HCT116 (cell line): ENCODE measurements at regions not wholly inside any gene's neighbourhood (a gene's known extent, or its start where the extent isn't known, plus 50 kb on each side); places are given as distances from the start of the nearest gene placed in this dataset.

ENCODE experiments used
- ATAC-seq: fragments of 200-7000 bp; cut with Tn5 transposase; 2 replicates; pipeline ENCODE4 v1.9.1; 2020; ENCODE audit warnings: mild to moderate bottlenecking, moderate library complexity
- BruUV-seq: library from RNA; stranded (reverse); fragments of 400-500 nt; replicated peaks from 2 replicates; lab custom pipeline; 2021; lab: Mats Ljungman, UMichigan
- CTCF ChIA-PET: fragments of 300-600 bp; sonication (Branson Sonifier 250); formaldehyde crosslinking; loops from one replicate; lab custom pipeline; 2021; ENCODE audit warnings: antibody characterized with exemption; lab: Charles Lee
- POLR2A ChIA-PET: fragments of 300-600, 350-600 bp; sonication (Branson Sonifier 250); formaldehyde crosslinking; loops from one replicate; lab custom pipeline; 2021; ENCODE audit warnings: antibody characterized with exemption; lab: Charles Lee
- RAD21 ChIA-PET, 2 experiments: fragments of 300-600 bp; sonication (Branson Sonifier 250); formaldehyde crosslinking; loops; one replicate each; lab custom pipeline; 2023; ENCODE audit warnings: low total read pairs in 2 of 2; ENCODE audit not compliant: uncharacterized antibody in 2 of 2, unreplicated experiment in 2 of 2, low non-redundant PET in 1 of 2; lab: Charles Lee
- DNase-seq: peaks from one replicate; pipeline ENCODE4 v3.0.0-alpha.2; 2010; ENCODE audit warnings: low read depth, low spot score
- H2AFZ ChIP-seq: fragments of 200-600 bp; shearing (Covaris generic), sonication (generic); 2 replicates; pipeline ENCODE4 v1.6.1; 2017; ENCODE audit warnings: low read depth, mixed run types, mixed read lengths, antibody characterized with exemption, low read length; ENCODE audit not compliant: poor library complexity, severe bottlenecking
- H3K27ac ChIP-seq: 2 replicates; pipeline ENCODE4 v1.5.1; 2012; ENCODE audit warnings: low read depth, low read length
- H3K27me3 ChIP-seq: fragments of 200-600 bp; sonication (generic); 2 replicates; pipeline ENCODE4 v1.6.1; 2016; ENCODE audit warnings: mixed run types, low read length, mixed read lengths; ENCODE audit not compliant: insufficient read depth
- H3K36me3 ChIP-seq, 2 experiments: fragments of 200-500 bp in 1 of 2; fragments of 200-600 bp in 1 of 2; sonication (Bioruptor generic) in 1 of 2; sonication (generic) in 1 of 2; 2 replicates each; pipeline versions ENCODE4 v1.5.1 to v1.6.1; 2014 to 2016; ENCODE audit warnings: low read length in 2 of 2, inconsistent platforms in 1 of 2, mixed read lengths in 1 of 2, mixed run types in 1 of 2; ENCODE audit not compliant: insufficient read depth in 2 of 2, control insufficient read depth in 1 of 2
- H3K4me1 ChIP-seq, 2 experiments: fragments of 200-600 bp in 1 of 2; sonication (generic) in 1 of 2; 2 replicates each; pipeline versions ENCODE4 v1.5.1 to v1.6.1; 2012 to 2017; ENCODE audit warnings: low read length in 2 of 2, inconsistent platforms in 1 of 2, mild to moderate bottlenecking in 1 of 2, mixed read lengths in 1 of 2, mixed run types in 1 of 2, moderate library complexity in 1 of 2; ENCODE audit not compliant: insufficient read depth in 2 of 2, control insufficient read depth in 1 of 2
- H3K4me2 ChIP-seq: fragments of 200-600 bp; sonication (generic); 2 replicates; pipeline ENCODE4 v1.6.1; 2017; ENCODE audit warnings: mixed run types, low read length, mixed read lengths
- H3K4me3 ChIP-seq, 2 experiments: fragments of 200-600 bp in 1 of 2; sonication (generic) in 1 of 2; replicated peaks in 1 of 2; 2 replicates each; pipeline ENCODE4 v1.5.1; 2011 to 2016; ENCODE audit warnings: low read length in 2 of 2, control low read depth in 1 of 2, low read depth in 1 of 2, mild to moderate bottlenecking in 1 of 2, mixed read lengths in 1 of 2, mixed run types in 1 of 2
- H3K79me2 ChIP-seq: fragments of 200-600 bp; sonication (generic); 2 replicates; pipeline ENCODE4 v1.6.1; 2017; ENCODE audit warnings: mild to moderate bottlenecking, mixed run types, low read length, moderate library complexity, mixed read lengths; ENCODE audit not compliant: insufficient read depth
- H3K9ac ChIP-seq: fragments of 200-600 bp; sonication (generic); 2 replicates; pipeline ENCODE4 v1.6.1; 2016; ENCODE audit warnings: low read length, mixed read lengths
- H3K9me2 ChIP-seq: fragments of 200-600 bp; sonication (generic), shearing (Covaris generic); 2 replicates; pipeline ENCODE4 v1.6.1; 2017; ENCODE audit warnings: mixed run types, mild to moderate bottlenecking, moderate library complexity; ENCODE audit not compliant: insufficient read depth
- H3K9me3 ChIP-seq, 2 experiments: fragments of 200-500 bp in 1 of 2; fragments of 200-600 bp in 1 of 2; sonication (Bioruptor generic) in 1 of 2; sonication (generic) in 1 of 2; 2 replicates each; pipeline ENCODE4 v1.6.1; 2014 to 2017; ENCODE audit warnings: low read length in 2 of 2, mixed read lengths in 2 of 2, inconsistent platforms in 1 of 2, low read depth in 1 of 2, mild to moderate bottlenecking in 1 of 2, mixed run types in 1 of 2, moderate library complexity in 1 of 2; ENCODE audit not compliant: control insufficient read depth in 1 of 2, insufficient read depth in 1 of 2
- H4K20me1 ChIP-seq: fragments of 200-600 bp; sonication (generic), shearing (Covaris generic); 2 replicates; pipeline ENCODE4 v1.6.1; 2017; ENCODE audit warnings: mixed run types, mild to moderate bottlenecking, moderate library complexity; ENCODE audit not compliant: insufficient read depth
- ATF3 ChIP-seq: IDR thresholded peaks from 2 replicates; pipeline ENCODE4 v1.6.1; 2012
- CBX3 ChIP-seq: IDR thresholded peaks from 2 replicates; pipeline ENCODE4 v1.6.1; 2012; ENCODE audit warnings: low read depth
- CEBPB ChIP-seq: IDR thresholded peaks from 2 replicates; pipeline ENCODE4 v1.6.1; 2012; ENCODE audit warnings: low read depth
- EGR1 ChIP-seq: IDR thresholded peaks from 2 replicates; pipeline ENCODE4 v1.6.1; 2012; ENCODE audit warnings: low read depth
- ELF1 ChIP-seq: IDR thresholded peaks from 2 replicates; pipeline ENCODE4 v1.6.1; 2012; ENCODE audit warnings: low read depth, borderline replicate concordance
- EZH2 ChIP-seq: fragments of 200-600 bp; sonication (generic); IDR thresholded peaks from 2 replicates; pipeline ENCODE4 v1.6.1; 2017; ENCODE audit warnings: antibody characterized with exemption, mixed run types
- EZH2phosphoT487 ChIP-seq: fragments of 200-600 bp; IDR thresholded peaks from 2 replicates; pipeline ENCODE4 v1.6.1; 2018; ENCODE audit warnings: antibody characterized with exemption, borderline replicate concordance
- FOSL1 ChIP-seq: IDR thresholded peaks from 2 replicates; pipeline ENCODE4 v1.6.1; 2012; ENCODE audit warnings: low read depth
- JUND ChIP-seq: IDR thresholded peaks from 2 replicates; pipeline ENCODE4 v1.6.1; 2012
- MAX ChIP-seq: IDR thresholded peaks from 2 replicates; pipeline ENCODE4 v1.6.1; 2012
- POLR2A ChIP-seq: IDR thresholded peaks from 2 replicates; pipeline ENCODE4 v1.7.0; 2011; ENCODE audit warnings: borderline replicate concordance; ENCODE audit not compliant: insufficient read depth, insufficient read length; ENCODE audit errors: extremely low read depth
- POLR2AphosphoS5 ChIP-seq: IDR thresholded peaks from 2 replicates; pipeline ENCODE4 v1.6.1; 2011; ENCODE audit warnings: mild to moderate bottlenecking, low read depth, low read length, moderate library complexity
- RAD21 ChIP-seq: IDR thresholded peaks from 2 replicates; pipeline ENCODE4 v1.6.1; 2012; ENCODE audit warnings: low read depth, mild to moderate bottlenecking
- SP1 ChIP-seq: IDR thresholded peaks from 2 replicates; pipeline ENCODE4 v1.6.1; 2012; ENCODE audit warnings: low read depth
- TCF7L2 ChIP-seq: IDR thresholded peaks from 2 replicates; pipeline ENCODE4 v1.7.0; 2011; ENCODE audit warnings: borderline replicate concordance, inconsistent platforms; ENCODE audit not compliant: insufficient read depth, insufficient read length; ENCODE audit errors: extremely low read depth
- YY1 ChIP-seq: IDR thresholded peaks from 2 replicates; pipeline ENCODE4 v1.6.1; 2011; ENCODE audit warnings: low read length, low read depth, moderate library complexity, mild to moderate bottlenecking; ENCODE audit not compliant: insufficient replicate concordance; ENCODE audit errors: extremely low read depth
- ZBTB33 ChIP-seq: IDR thresholded peaks from 2 replicates; pipeline ENCODE4 v1.6.1; 2011; ENCODE audit warnings: mild to moderate bottlenecking, low read length, moderate library complexity; ENCODE audit not compliant: insufficient replicate concordance; ENCODE audit errors: extremely low read depth
- intact Hi-C: fragments of 100-400 bp; cut with micrococcal nuclease; formaldehyde crosslinking; loops from 2 replicates; pipeline ENCODE4 v1.10.0; 2022

GRCh38 chr13:93080587-93080986 lies 146.0 kb upstream of the GPC6 start:
- no peak for TF ChIP-seq EZH2
- no peak for TF ChIP-seq RAD21
- no peak for TF ChIP-seq CEBPB
- TF ChIP-seq ZBTB33, result no peak
- no peak for TF ChIP-seq EGR1
- TF ChIP-seq JUND, result no peak
- TF ChIP-seq FOSL1, result no peak
- TF ChIP-seq CBX3, result no peak
- TF ChIP-seq MAX, result no peak
- TF ChIP-seq TCF7L2, result no peak
- TF ChIP-seq SP1, result no peak
- no peak for TF ChIP-seq EZH2phosphoT487
- no peak for TF ChIP-seq ELF1
- TF ChIP-seq YY1, result no peak
- no peak for TF ChIP-seq ATF3
- no peak for TF ChIP-seq POLR2A
- TF ChIP-seq POLR2AphosphoS5, result no peak
- no peaks in the 10 kb centered on the region for H4K20me1 ChIP-seq
- POLR2A ChIA-PET, result no interaction called here
- no peak overlapping the region for H2AFZ ChIP-seq
- H3K27me3 ChIP-seq, result no peaks in the 10 kb centered on the region
- BruUV-seq, result no TSS peak
- CTCF ChIA-PET, result no interaction called here
- no peak overlapping the region for H3K27ac ChIP-seq
- RAD21 ChIA-PET, result no interaction called here
- H3K4me3 ChIP-seq, result no peak overlapping the region
- no peaks in the 10 kb centered on the region for H3K9me2 ChIP-seq
- ATAC-seq (no peak), DNase-seq (no peak)
- no peaks in the 10 kb centered on the region for H3K79me2 ChIP-seq
- no peak overlapping the region for H3K4me2 ChIP-seq
- H3K9me3 ChIP-seq, result peaks cover 6 to 27% of the 10 kb centered on the region in 2 experiments; a peak in 2 of 4 replicates
- intact Hi-C loops, result no loop called here
- no peak overlapping the region for H3K9ac ChIP-seq
- no peaks in the 10 kb centered on the region for H3K36me3 ChIP-seq
- H3K4me1 ChIP-seq, result no peaks in the 10 kb centered on the region
